GM19463 (cell line): ENCODE measurements at regions not wholly inside any gene's neighbourhood (a gene's known extent, or its start where the extent isn't known, plus 50 kb on each side); places are given as distances from the start of the nearest gene placed in this dataset.

Experiments
- ATAC-seq: cut with Tn5 transposase; IDR thresholded peaks from one replicate; pipeline ENCODE4 v1.9.1; 2021; ENCODE audit warnings: mild to moderate bottlenecking, moderate library complexity; ENCODE audit not compliant: unreplicated experiment

- no peak for ATAC-seq
These were observed 104.0 kb upstream of the ESRRG start for GRCh38 chr1:216827251-216827650.

GRCh38 chr1:216826646-216827045, 103.4 kb upstream of the ESRRG start:
- ATAC-seq = no peak

- no peak for ATAC-seq
These were observed 103.0 kb upstream of the ESRRG start for GRCh38 chr1:216826214-216826613.

GRCh38 chr1:216825557-216825956, 102.3 kb upstream of the ESRRG start:
- ATAC-seq = no peak

DNA sequence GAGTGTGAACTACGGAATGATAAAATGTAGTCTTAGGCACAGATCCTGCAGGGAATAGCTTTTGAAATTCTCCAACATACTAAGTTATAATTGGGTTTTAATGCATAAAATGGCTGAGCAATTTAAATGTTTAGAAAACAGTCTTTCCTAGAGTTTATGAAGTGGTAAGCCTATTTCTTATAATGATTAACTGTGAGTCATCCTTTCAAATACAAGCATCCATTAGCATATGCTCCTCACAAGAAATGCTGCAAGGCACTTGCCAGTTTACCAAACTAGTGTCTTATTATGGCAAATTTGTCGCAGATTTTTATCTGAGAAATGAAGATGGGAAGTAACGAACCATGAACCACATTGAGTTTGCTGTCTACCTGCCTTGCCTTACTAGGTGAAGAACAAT, 101.3 kb upstream of the ESRRG start:
- no peak for ATAC-seq

- ATAC-seq = no peak
These were observed 100.5 kb upstream of the ESRRG start for GRCh38 chr1:216823731-216824130.

DNA sequence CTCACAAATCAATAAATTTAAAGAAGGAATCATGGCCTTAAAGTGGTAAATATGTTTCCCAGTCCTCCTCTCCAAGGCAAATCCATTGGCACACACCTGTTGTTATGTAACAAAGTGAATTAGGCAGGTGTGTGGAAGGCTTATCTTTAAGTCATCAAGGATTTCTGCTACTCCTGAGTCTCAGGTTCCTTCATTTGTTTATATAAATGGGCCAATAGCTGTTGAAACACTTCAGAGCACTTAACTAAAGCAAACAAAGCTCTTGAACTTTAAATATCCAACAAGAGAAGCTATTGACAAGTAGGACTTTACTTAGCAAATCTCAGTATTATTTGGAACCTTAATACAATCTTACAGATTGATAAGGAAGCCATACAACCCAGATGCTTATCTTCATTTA, 99.3 kb upstream of the ESRRG start:
- ATAC-seq = no peak

GRCh38 chr1:216820345-216820744, 97.1 kb upstream of the ESRRG start:
- no peak for ATAC-seq

- ATAC-seq = no peak
These were observed 95.1 kb upstream of the ESRRG start for GRCh38 chr1:216818284-216818683.

DNA sequence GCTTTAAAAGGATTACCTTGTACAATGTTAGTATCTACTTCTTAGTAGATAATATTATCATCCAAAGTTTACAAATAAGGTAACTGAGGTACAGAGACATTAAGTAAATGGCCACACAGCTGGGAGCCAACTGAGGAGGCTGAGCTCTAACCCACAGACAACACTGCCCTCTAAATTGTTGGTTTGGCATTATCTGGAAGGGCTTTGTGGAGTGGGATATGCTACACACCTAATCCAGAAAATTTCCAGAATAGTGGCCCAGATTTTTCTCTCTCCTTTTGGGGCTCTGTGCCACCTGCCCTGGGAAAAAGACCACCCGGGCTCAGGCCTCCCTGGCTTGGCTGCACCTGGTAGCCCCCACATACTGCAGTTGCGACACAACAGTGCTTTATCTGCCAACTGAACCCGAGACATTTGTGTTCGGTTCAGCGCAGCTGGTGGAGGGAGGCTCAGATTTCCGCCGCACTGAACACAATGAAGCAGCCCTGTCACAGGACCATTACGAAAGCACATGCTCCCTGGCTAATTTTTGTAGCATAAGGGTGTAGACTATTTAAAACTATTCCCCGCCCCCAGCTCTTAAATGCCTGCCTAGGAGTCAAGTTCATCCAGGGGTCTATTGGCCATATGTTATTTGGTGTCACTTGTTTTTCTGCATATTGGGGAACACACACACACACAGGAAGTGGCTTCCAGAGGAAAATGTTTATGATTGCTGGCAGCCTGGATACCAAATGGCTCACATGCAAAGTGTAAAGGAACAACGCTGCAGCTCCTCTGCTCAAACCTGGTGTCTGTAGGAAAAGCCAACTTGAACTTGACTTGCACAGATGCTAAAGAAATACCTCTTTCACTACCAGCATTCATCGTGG, 92.3 kb upstream of the ESRRG start:
- ATAC-seq = no peak

DNA sequence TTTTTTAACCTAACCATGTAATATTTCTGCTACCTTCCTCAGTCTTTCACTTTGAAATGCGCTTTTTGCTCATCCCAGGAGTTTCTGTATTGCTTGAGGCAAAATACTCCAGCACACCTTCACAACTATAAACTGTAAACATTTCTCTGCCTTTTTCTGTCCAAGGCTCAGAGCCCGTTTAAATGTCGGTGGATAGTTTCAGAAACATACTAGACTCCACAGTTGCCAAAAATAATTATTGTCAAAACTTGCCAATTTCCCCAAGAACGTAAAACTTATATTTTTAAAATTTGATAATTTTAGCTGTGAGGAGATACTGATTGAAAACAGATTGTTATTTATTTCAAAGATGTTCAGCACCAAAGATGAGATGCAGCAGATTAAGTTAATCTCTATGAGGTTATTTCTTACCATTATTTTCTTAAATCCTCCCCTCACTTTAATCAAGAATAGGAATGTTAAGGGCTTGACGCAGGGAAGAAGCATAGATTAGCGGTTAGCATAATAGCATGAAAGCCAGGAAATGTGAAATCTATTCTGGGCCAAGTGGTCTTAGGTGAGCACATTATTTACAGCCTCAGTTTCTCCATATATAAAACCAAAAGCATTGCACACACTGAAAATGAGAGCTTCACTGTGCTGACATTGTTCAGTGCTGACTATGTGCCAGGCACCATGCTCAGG, 91.5 kb upstream of the ESRRG start:
- no peak for ATAC-seq

- no peak for ATAC-seq
These were observed 89.7 kb upstream of the ESRRG start for GRCh38 chr1:216812966-216813365.

GRCh38 chr1:216809649-216810048, 86.4 kb upstream of the ESRRG start:
- no peak for ATAC-seq

- ATAC-seq = no peak
These were observed 84.5 kb upstream of the ESRRG start for GRCh38 chr1:216807696-216808095.

DNA sequence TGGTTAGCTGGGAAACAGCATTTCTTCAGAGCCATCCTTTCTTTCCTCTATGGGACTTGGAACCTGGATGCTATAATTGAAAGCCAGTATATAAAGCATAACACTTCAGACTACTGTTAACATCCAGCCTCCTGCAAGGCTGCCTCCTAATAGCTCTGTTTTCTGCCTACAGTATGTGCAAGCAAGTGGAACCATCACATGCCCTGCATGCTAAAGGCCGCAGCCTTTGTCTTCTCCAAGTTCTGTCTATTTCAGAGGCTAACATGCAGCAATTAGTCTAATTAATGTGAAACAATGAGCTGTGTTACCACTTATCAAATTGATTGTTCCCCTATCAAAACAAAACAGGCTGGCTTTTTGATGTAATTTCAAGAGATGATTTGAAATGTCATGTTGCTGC, 82.7 kb upstream of the ESRRG start:
- no peak for ATAC-seq

GRCh38 chr1:216805233-216805632, 82.0 kb upstream of the ESRRG start:
- ATAC-seq = no peak

- ATAC-seq = no peak
These were observed 80.9 kb upstream of the ESRRG start for GRCh38 chr1:216804111-216804510.

- ATAC-seq = no peak
These were observed 71.4 kb upstream of the ESRRG start for GRCh38 chr1:216794586-216794985.

GRCh38 chr1:216793973-216794372, 70.7 kb upstream of the ESRRG start:
- ATAC-seq = no peak

DNA sequence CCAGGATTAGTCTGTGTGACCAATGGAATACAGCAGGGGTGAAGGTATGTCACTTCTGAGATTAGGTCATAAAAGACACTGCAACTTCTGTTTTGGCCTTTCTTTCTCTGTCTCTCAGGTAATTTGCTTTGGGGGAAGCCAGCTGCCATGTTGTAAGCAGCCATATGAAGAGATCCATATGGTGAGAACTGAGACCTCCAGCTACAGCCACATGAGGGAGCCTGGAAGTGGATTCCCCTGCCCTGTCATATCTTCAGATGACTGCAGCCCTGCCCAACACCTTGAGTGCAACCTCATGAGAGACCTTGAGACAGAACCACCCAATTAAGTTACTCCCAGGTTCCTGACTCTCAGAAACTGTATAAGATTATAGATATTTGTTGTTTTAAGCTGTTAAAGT, 70.1 kb upstream of the ESRRG start:
- no peak for ATAC-seq

DNA sequence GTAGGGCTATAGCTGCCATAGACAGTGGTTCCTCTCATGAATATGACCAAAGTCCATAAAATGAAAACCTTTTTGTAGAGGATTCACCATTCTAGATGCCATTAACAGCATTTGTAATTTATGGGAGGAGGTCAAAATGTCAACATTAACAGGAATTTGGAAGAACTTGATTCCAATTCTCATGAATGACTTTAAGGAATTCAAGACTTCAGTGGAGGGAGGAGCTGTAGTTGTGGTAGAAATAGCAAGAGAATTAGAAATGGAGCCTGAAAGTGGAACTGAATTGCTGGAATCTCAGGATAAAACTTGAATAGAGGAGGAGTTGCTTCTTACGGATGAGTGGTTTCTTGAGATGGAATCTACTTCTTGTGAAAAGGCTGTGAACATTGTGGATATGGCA, 65.4 kb upstream of the ESRRG start:
- no peak for ATAC-seq

GRCh38 chr1:216785737-216786136, 62.5 kb upstream of the ESRRG start:
- no peak for ATAC-seq
